ENCODE measurements at regions not wholly inside any gene's neighbourhood (a gene's known extent, or its start where the extent isn't known, plus 50 kb on each side); places are given as distances from the start of the nearest gene placed in this dataset.

DNA sequence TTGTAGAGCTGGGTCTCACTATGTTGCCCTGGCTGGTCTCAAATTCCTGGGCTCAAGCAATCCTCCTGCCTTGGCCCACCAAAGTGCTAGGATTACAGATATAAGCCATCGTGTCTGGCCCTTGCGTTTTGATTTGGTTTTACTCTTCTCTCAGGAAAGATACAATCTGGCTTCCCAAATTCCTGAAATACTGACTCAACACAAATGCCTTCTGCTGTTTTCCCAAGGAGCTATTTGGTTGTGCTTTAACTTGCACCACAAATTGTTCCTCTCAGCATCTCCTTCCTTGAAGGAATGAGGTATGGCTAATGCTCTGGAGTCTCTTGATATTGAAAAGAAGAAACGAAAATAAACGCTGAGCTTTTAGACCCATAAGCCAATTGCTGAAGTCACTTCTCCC is 110.0 kb upstream of the PAX6 start:
- DNase-seq (no peak), ATAC-seq (ENCODE audit: insufficient read depth, low FRiP score) (no peak)
- no peak overlapping the region for H3K4me3 ChIP-seq
- no peak overlapping the region for H3K27ac ChIP-seq (ENCODE audit: low read depth in 1 of 2, low read length in 1 of 2)
- no peaks in the 10 kb centered on the region for H3K36me3 ChIP-seq (ENCODE audit: control insufficient read depth in 4 of 4, insufficient read depth in 4 of 4, low read length in 4 of 4)
- H3K9me3 ChIP-seq (ENCODE audit: control insufficient read depth in 4 of 4, insufficient read depth in 3 of 4, low read length in 3 of 4), result peaks cover 0 to 3% (median under 1%) of the 10 kb centered on the region in 4 donors
- no peak overlapping the region for H3K9ac ChIP-seq (ENCODE audit: insufficient read depth in 1 of 2, low read length in 2 of 2)
- H3K4me1 ChIP-seq (ENCODE audit: control insufficient read depth in 5 of 5, insufficient read depth in 5 of 5, low read length in 5 of 5), result no peaks in the 10 kb centered on the region
- TF ChIP-seq, protein P1, sequence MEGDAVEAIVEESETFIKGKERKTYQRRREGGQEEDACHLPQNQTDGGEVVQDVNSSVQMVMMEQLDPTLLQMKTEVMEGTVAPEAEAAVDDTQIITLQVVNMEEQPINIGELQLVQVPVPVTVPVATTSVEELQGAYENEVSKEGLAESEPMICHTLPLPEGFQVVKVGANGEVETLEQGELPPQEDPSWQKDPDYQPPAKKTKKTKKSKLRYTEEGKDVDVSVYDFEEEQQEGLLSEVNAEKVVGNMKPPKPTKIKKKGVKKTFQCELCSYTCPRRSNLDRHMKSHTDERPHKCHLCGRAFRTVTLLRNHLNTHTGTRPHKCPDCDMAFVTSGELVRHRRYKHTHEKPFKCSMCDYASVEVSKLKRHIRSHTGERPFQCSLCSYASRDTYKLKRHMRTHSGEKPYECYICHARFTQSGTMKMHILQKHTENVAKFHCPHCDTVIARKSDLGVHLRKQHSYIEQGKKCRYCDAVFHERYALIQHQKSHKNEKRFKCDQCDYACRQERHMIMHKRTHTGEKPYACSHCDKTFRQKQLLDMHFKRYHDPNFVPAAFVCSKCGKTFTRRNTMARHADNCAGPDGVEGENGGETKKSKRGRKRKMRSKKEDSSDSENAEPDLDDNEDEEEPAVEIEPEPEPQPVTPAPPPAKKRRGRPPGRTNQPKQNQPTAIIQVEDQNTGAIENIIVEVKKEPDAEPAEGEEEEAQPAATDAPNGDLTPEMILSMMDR (IDR thresholded peaks at IDR 0.05; ENCODE audit: control extremely low read depth, extremely low read depth), result no peak
- peaks cover 0 to 10% (median 0%) of the 10 kb centered on the region in 3 donors for H3K27me3 ChIP-seq (ENCODE audit: control insufficient read depth in 3 of 3, insufficient read depth in 3 of 3, low read length in 2 of 3)
- WGBS, 2 donors, result 62 to 81% methylated on average over 4 of the region's 4 CpGs

DNA sequence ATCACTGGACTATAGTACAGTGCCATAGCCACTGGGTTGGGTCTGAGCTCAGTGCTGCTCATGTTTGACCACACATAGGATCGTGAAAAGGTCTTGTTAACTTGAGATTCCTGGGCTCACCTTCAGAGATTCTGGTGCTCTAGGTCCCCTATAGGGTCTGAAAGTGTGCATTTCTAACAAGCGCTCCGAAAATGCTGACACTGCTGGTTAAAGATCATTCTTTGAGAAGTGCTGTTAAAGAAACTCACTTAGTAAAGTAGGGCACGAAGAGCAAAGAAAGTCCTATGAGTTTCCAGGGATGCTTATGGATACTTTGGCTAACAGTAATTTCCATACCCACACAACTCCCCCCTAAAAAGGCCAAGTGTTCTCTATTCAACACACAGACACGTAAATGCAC is 108.1 kb upstream of the PAX6 start:
- 76 to 81% methylated on average over 5 of the region's 5 CpGs for WGBS, 2 donors
- Histone ChIP-seq H3K27ac (ENCODE audit: low read depth in 1 of 2, low read length in 1 of 2) (no peak overlapping the region), H3K27me3 (ENCODE audit: control insufficient read depth in 3 of 3, insufficient read depth in 3 of 3, low read length in 2 of 3) (peaks cover 0 to 8% (median 0%) of the 10 kb centered on the region in 3 donors), H3K9me3 (ENCODE audit: control insufficient read depth in 4 of 4, insufficient read depth in 3 of 4, low read length in 3 of 4) (peaks cover 0 to 3% (median under 1%) of the 10 kb centered on the region in 4 donors), H3K9ac (ENCODE audit: insufficient read depth in 1 of 2, low read length in 2 of 2) (no peak overlapping the region), H3K4me3 (no peak overlapping the region), H3K36me3 (ENCODE audit: control insufficient read depth in 4 of 4, insufficient read depth in 4 of 4, low read length in 4 of 4) (no peaks in the 10 kb centered on the region), H3K4me1 (ENCODE audit: control insufficient read depth in 5 of 5, insufficient read depth in 5 of 5, low read length in 5 of 5) (no peaks in the 10 kb centered on the region)
- ATAC-seq (ENCODE audit: insufficient read depth, low FRiP score), result no peak
- no peak for DNase-seq
- TF ChIP-seq, protein P1 (IDR thresholded peaks at IDR 0.05; ENCODE audit: control extremely low read depth, extremely low read depth), result no peak

DNA sequence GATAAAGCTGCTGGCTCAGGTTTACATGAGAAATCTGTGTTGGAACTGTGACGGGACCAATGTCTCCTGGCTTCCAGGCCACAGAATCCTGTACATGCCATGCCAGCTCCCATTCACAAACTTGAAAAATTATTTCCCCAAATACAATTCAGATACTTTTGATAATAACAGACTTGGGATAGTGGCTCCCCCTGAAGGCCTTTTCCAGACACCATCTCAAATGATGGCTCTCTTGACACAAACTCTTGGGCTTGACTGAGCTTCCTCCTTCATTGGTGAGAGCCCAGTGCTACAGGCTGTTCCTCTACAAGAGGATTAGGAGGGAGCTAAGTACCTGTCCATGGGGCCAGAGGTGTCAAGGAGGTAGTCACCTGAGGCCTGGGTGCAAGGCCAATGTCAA is 104.7 kb upstream of the PAX6 start:
- H3K9me3 ChIP-seq (ENCODE audit: control insufficient read depth in 4 of 4, insufficient read depth in 3 of 4, low read length in 3 of 4), result peaks cover 0 to 3% (median 0%) of the 10 kb centered on the region in 4 donors
- DNase-seq (no peak), ATAC-seq (ENCODE audit: insufficient read depth, low FRiP score) (no peak)
- no peak overlapping the region for H3K4me3 ChIP-seq
- H3K27ac ChIP-seq (ENCODE audit: low read depth in 1 of 2, low read length in 1 of 2), result no peak overlapping the region
- H3K9ac ChIP-seq (ENCODE audit: insufficient read depth in 1 of 2, low read length in 2 of 2), result no peak overlapping the region
- TF ChIP-seq, protein P1 (IDR thresholded peaks at IDR 0.05; ENCODE audit: control extremely low read depth, extremely low read depth), result no peak
- peaks cover 0 to 11% (median 0%) of the 10 kb centered on the region in 3 donors for H3K27me3 ChIP-seq (ENCODE audit: control insufficient read depth in 3 of 3, insufficient read depth in 3 of 3, low read length in 2 of 3)
- H3K36me3 ChIP-seq (ENCODE audit: control insufficient read depth in 4 of 4, insufficient read depth in 4 of 4, low read length in 4 of 4), result no peaks in the 10 kb centered on the region
- no peaks in the 10 kb centered on the region for H3K4me1 ChIP-seq (ENCODE audit: control insufficient read depth in 5 of 5, insufficient read depth in 5 of 5, low read length in 5 of 5)
- WGBS, 2 donors, result 94 to 96% methylated on average over 1 of the region's 1 CpG

DNA sequence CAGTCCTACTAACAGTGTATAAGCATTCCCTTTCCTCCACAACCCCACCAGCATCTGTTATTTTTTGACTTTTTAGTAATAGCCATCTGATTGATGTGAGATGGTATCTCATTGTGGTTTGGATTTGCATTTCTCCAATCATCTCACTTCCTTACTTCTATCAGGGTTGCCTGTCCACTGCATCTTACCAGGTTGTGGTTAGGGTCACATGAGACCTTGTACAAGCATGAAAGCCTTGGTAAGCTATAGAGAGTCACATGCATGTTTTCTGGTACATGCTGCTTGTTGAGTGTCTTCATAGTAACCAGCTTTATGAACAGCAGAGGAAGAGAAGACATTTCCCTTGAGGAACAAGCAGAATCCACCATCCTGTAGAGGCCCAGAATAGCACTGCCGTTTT is 102.9 kb upstream of the PAX6 start:
- no peak for DNase-seq
- peaks cover 0 to 3% (median 0%) of the 10 kb centered on the region in 4 donors for H3K9me3 ChIP-seq (ENCODE audit: control insufficient read depth in 4 of 4, insufficient read depth in 3 of 4, low read length in 3 of 4)
- no peak for ATAC-seq (ENCODE audit: insufficient read depth, low FRiP score)
- no peaks in the 10 kb centered on the region for H3K36me3 ChIP-seq (ENCODE audit: control insufficient read depth in 4 of 4, insufficient read depth in 4 of 4, low read length in 4 of 4)
- peaks cover 0 to 11% (median 0%) of the 10 kb centered on the region in 3 donors for H3K27me3 ChIP-seq (ENCODE audit: control insufficient read depth in 3 of 3, insufficient read depth in 3 of 3, low read length in 2 of 3)
- H3K4me1 ChIP-seq (ENCODE audit: control insufficient read depth in 5 of 5, insufficient read depth in 5 of 5, low read length in 5 of 5), result no peaks in the 10 kb centered on the region
- TF ChIP-seq, protein P1 (IDR thresholded peaks at IDR 0.05; ENCODE audit: control extremely low read depth, extremely low read depth), result no peak
- WGBS, 2 donors, result 91 to 93% methylated on average over 1 of the region's 1 CpG
- H3K27ac ChIP-seq (ENCODE audit: low read depth in 1 of 2, low read length in 1 of 2), result no peak overlapping the region
- H3K9ac ChIP-seq (ENCODE audit: insufficient read depth in 1 of 2, low read length in 2 of 2), result no peak overlapping the region
- H3K4me3 ChIP-seq, result no peak overlapping the region

Data from lung (tissue), 11 donors.